WI38 (cell line): ENCODE measurements at regions not wholly inside any gene's neighbourhood (a gene's known extent, or its start where the extent isn't known, plus 50 kb on each side); places are given as distances from the start of the nearest gene placed in this dataset.

Experiments
- H3K4me3 ChIP-seq: 2 replicates; pipeline ENCODE4 v1.5.1; 2011; ENCODE audit warnings: low read depth, mild to moderate bottlenecking, control low read depth, low read length
- CTCF ChIP-seq: IDR thresholded peaks from 2 replicates; pipeline ENCODE4 v1.5.1; 2012; ENCODE audit warnings: low read depth, mild to moderate bottlenecking, control low read depth, low read length

- no peak for TF ChIP-seq CTCF
- no peak overlapping the region for H3K4me3 ChIP-seq
Observed at GRCh38 chr10:35739998-35740397, 97.9 kb upstream of the FZD8 start.

GRCh38 chr10:35735412-35735811 lies 93.3 kb upstream of the FZD8 start:
- no peak for TF ChIP-seq CTCF
- no peak overlapping the region for H3K4me3 ChIP-seq

- no peak overlapping the region for H3K4me3 ChIP-seq
- TF ChIP-seq CTCF: no peak
Observed at GRCh38 chr10:35731828-35732227, 89.7 kb upstream of the FZD8 start.

GRCh38 chr10:35728341-35728740 lies 86.2 kb upstream of the FZD8 start:
- no peak for TF ChIP-seq CTCF
- H3K4me3 ChIP-seq: no peak overlapping the region

- no peak overlapping the region for H3K4me3 ChIP-seq
- TF ChIP-seq CTCF: no peak
Observed at GRCh38 chr10:35726846-35727245, 84.8 kb upstream of the FZD8 start.

- TF ChIP-seq CTCF: no peak
- no peak overlapping the region for H3K4me3 ChIP-seq
Observed at GRCh38 chr10:35723992-35724391, 81.9 kb upstream of the FZD8 start.

GRCh38 chr10:35723059-35723458 lies 81.0 kb upstream of the FZD8 start:
- H3K4me3 ChIP-seq: no peak overlapping the region
- TF ChIP-seq CTCF: no peak
